Omental fat pad (tissue), 3 donors: ENCODE measurements at regions not wholly inside any gene's neighbourhood (a gene's known extent, or its start where the extent isn't known, plus 50 kb on each side); places are given as distances from the start of the nearest gene placed in this dataset.

Source experiments
- ATAC-seq: fragments of 150-250 bp; one replicate; pipeline ENCODE4 v1.9.1; 2016; ENCODE audit warnings: mild to moderate bottlenecking, moderate library complexity; ENCODE audit not compliant: low FRiP score
- DNase-seq: peaks from one replicate; pipeline ENCODE4 v3.0.0-alpha.2; 2019; ENCODE audit warnings: low spot score
- TF ChIP-seq, protein P1 (sequence below), 3 donors: fragments of 450-650 bp; IDR thresholded peaks; one replicate each; pipeline ENCODE4 v1.5.1; 2016 to 2017; ENCODE audit warnings: antibody characterized with exemption in 3 of 3, mild to moderate bottlenecking in 3 of 3, moderate library complexity in 2 of 3

DNA sequence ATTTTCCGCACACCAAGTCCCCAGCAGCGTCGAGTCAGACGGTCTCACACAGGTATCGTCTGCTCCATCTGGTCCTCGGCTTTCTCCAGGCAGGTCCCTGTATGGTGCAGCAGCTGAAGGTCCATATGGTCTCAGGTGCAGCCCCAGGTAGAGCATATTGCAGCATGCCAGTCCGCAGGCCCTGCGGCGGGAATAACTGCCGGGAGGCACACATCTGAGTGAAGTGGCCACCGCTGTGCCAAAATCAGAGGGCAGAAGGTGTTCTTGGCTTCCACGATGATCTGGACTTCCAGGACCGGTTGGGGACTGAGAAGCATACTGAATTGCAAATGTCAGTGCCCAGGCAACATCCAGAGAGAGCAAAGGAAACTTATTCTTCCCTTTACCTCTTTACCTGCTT lies 320.3 kb downstream of the RNF144A start:
- ATAC-seq (no peak), DNase-seq (no peak)
- TF ChIP-seq, protein P1, sequence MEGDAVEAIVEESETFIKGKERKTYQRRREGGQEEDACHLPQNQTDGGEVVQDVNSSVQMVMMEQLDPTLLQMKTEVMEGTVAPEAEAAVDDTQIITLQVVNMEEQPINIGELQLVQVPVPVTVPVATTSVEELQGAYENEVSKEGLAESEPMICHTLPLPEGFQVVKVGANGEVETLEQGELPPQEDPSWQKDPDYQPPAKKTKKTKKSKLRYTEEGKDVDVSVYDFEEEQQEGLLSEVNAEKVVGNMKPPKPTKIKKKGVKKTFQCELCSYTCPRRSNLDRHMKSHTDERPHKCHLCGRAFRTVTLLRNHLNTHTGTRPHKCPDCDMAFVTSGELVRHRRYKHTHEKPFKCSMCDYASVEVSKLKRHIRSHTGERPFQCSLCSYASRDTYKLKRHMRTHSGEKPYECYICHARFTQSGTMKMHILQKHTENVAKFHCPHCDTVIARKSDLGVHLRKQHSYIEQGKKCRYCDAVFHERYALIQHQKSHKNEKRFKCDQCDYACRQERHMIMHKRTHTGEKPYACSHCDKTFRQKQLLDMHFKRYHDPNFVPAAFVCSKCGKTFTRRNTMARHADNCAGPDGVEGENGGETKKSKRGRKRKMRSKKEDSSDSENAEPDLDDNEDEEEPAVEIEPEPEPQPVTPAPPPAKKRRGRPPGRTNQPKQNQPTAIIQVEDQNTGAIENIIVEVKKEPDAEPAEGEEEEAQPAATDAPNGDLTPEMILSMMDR (IDR thresholded peaks at IDR 0.05), result no peak

DNA sequence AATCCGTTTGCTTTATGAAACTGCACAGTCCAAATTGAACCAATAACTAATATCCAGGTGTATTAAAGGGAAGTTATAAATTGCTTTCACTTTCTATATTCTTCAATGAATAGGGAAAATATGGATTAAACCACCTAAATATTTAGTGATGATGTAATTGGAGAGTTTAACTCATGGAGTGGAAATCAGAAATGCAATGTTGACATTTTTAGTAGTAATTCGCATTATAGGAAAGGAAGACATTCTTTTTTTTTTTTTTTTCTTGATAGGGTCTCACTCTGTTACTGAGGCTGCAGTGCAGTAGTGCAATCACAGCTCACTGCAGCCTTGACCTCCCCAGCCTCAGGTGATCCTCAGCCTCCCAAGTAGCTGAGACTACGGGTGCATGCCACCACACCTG lies 321.9 kb downstream of the RNF144A start:
- DNase-seq (no peak), ATAC-seq (no peak)
- TF ChIP-seq, protein P1 (IDR thresholded peaks at IDR 0.05), result no peak

DNA sequence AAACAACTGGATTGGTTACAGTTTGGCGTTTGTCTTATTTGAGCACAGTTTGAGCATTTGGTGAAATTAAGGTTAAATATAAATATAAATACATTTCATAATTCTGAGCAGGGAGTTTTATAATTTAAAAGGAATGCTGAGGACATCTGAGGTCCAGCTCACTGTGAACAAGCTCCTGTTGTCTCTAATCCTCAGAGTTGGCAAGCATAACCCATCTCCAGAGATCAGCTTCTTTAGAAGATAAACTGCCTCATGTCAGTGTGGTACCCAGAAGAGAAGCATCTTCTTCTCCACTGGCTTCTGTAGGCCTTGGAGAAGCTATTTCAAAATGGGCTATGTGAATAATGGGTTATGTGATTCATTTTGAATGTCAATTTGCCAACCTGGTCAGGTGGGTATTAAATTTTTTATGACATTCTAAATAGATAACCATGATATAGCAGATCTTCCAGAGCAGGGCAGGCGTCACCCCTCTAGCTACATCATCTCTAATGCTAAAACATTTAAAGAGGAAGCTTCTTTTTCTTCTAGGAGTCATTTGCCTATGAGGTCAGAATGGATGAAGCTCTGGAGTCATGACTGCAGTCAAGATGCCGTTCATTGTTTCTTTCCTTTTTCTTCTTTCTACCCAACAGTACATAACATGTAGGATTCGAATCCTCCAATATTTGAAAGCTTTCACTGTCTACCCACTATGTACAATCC lies 324.0 kb downstream of the RNF144A start:
- ATAC-seq, result no peak
- TF ChIP-seq, protein P1 (IDR thresholded peaks at IDR 0.05), result no peak

DNA sequence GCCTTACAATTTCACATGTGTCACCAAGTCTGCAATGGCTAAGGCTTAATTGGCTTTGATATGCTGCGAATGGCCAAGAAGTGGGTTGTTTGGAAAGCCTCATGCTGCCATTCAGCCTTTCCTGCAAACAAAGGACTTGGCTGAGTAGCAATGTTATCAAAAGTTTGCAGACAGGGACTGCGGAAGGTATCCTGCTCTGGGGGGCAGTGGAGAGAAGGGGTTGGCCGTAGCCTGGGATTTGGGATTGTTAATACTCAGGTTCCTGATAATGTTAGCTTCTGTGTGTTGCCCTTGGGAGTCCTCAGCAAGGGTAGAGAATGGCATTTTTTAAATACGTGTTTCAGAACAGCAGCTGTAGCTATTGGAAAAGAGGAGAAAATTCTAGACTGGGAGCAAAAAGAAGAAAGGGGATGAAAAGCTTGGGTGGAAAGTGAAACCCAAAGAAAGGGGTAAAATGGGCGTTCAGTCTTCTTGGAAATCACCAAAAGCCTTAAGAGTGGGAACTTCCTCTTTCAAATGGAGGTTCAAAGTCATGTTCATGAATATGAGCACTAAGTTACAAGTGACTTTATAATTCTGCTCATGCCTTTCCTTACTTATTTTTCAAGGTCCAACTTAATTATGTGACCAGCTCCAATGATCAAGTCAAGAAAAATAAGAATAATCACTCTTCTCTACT lies 325.1 kb downstream of the RNF144A start:
- no peak for DNase-seq
- TF ChIP-seq, protein P1 (IDR thresholded peaks at IDR 0.05), result no peak
- ATAC-seq, result no peak

More for the DNA sequence above, 324.0 kb downstream of the RNF144A start:
- DNase-seq, result no peak

DNA sequence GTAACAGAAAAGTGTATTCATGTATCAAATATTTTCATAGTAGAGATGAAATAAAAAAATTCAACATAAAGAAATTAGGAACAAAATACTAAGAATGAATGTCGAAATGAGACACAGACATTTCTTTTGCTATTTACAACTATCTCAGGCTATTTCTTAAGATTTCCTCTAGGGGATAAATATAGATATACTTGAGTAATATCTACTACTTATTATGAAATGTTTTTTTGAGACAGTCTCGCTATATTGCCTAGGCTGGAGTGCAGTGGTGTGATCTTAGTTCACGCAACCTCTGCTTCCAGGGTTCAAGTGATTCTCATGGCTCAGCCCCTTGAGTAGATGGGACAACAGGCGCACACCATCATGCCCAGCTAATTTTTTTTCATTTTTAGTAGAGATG lies 326.1 kb downstream of the RNF144A start:
- TF ChIP-seq, protein P1 (IDR thresholded peaks at IDR 0.05), result no peak
- DNase-seq (no peak), ATAC-seq (no peak)

DNA sequence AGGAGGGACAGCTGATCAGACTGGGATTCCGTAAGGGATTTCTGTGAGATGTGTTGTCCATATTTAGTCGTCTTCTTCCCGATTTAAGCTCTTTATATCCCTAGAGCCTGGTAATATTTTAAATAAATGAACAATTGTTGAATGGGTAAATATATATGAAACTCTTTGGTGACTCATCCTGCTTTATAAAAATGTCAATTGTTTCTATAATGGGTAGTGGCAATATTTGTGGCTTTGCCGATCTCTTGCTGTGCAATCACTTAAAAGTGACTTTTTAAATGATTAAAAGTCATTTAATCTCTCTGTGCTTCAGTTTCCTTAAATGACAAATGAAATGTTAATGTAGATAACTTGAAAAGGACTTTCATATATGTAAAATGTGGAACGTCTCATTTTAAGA lies 339.2 kb downstream of the RNF144A start:
- DNase-seq (no peak), ATAC-seq (no peak)
- TF ChIP-seq, protein P1 (IDR thresholded peaks at IDR 0.05), result no peak

DNA sequence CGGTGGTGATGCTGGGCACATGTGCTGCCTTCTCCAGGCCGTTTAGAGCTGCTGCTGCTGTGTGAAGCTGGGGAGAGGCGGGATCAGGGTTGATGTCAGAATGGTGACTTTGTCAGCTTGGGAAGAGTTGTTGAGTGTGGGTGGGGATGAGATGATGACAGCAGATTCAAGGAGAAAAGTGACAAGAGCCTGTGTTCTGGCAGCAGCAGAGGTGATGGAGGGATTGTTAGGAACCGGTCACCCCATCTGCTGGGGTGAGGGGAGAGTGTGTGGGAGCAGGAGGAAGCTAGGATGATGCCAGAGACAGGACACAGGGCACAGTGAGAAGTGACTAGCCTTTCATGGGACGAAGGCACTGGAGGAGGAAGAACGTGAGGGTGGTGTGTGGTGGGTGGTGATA lies 345.5 kb downstream of the RNF144A start:
- DNase-seq (no peak), ATAC-seq (no peak)
- TF ChIP-seq, protein P1 (IDR thresholded peaks at IDR 0.05), result no peak
